ENCODE measurements at regions not wholly inside any gene's neighbourhood (a gene's known extent, or its start where the extent isn't known, plus 50 kb on each side); places are given as distances from the start of the nearest gene placed in this dataset.

GRCh38 chr18:48488388-48488850 lies 50.4 kb upstream of the CTIF start:
- peak; percentile 89 for DNase-seq (ENCODE audit: low read depth)
- H3K4me3 ChIP-seq (ENCODE audit: low read length) = no peak overlapping the region
- TF ChIP-seq CTCF (conservative IDR thresholded peaks at IDR 0.05; ENCODE audit: low read depth, low read length) = no peak

- DNase-seq (ENCODE audit: low read depth) = no peak
- H3K4me3 ChIP-seq (ENCODE audit: low read length) = no peak overlapping the region
- no peak for TF ChIP-seq CTCF (conservative IDR thresholded peaks at IDR 0.05; ENCODE audit: low read depth, low read length)
Observed at GRCh38 chr18:48486754-48487153, 52.1 kb upstream of the CTIF start.

GRCh38 chr18:48485828-48486405 lies 52.9 kb upstream of the CTIF start:
- no peak for DNase-seq (ENCODE audit: low read depth)
- H3K4me3 ChIP-seq (ENCODE audit: low read length) = no peak overlapping the region
- TF ChIP-seq CTCF (conservative IDR thresholded peaks at IDR 0.05; ENCODE audit: low read depth, low read length) = no peak

- no peak for TF ChIP-seq CTCF (conservative IDR thresholded peaks at IDR 0.05; ENCODE audit: low read depth, low read length)
- DNase-seq (ENCODE audit: low read depth) = no peak
- no peak overlapping the region for H3K4me3 ChIP-seq (ENCODE audit: low read length)
Observed at GRCh38 chr18:48481092-48481491, 57.7 kb upstream of the CTIF start.

- no peak for TF ChIP-seq CTCF (conservative IDR thresholded peaks at IDR 0.05; ENCODE audit: low read depth, low read length)
- no peak for DNase-seq (ENCODE audit: low read depth)
- H3K4me3 ChIP-seq (ENCODE audit: low read length) = no peak overlapping the region
Observed at GRCh38 chr18:48479531-48479930, 59.3 kb upstream of the CTIF start.

GRCh38 chr18:48477348-48477747 lies 61.5 kb upstream of the CTIF start:
- no peak for DNase-seq (ENCODE audit: low read depth)
- no peak for TF ChIP-seq CTCF (conservative IDR thresholded peaks at IDR 0.05; ENCODE audit: low read depth, low read length)
- no peak overlapping the region for H3K4me3 ChIP-seq (ENCODE audit: low read length)

- DNase-seq (ENCODE audit: low read depth) = no peak
- TF ChIP-seq CTCF (conservative IDR thresholded peaks at IDR 0.05; ENCODE audit: low read depth, low read length) = no peak
- no peak overlapping the region for H3K4me3 ChIP-seq (ENCODE audit: low read length)
Observed at GRCh38 chr18:48476550-48476917, 62.3 kb upstream of the CTIF start.

Data from retinal pigment epithelial cell (primary cell).